HG03175 (cell line): ENCODE measurements at regions not wholly inside any gene's neighbourhood (a gene's known extent, or its start where the extent isn't known, plus 50 kb on each side); places are given as distances from the start of the nearest gene placed in this dataset.
"Not testable (repeated sequence)": the region's sequence is repeated elsewhere in the genome, so short reads cannot be mapped to it uniquely, and the experiment has no call there.

Experiments
- ATAC-seq: cut with Tn5 transposase; IDR thresholded peaks from one replicate; pipeline ENCODE4 v1.9.1; 2021; ENCODE audit warnings: mild to moderate bottlenecking, moderate library complexity; ENCODE audit not compliant: unreplicated experiment

DNA sequence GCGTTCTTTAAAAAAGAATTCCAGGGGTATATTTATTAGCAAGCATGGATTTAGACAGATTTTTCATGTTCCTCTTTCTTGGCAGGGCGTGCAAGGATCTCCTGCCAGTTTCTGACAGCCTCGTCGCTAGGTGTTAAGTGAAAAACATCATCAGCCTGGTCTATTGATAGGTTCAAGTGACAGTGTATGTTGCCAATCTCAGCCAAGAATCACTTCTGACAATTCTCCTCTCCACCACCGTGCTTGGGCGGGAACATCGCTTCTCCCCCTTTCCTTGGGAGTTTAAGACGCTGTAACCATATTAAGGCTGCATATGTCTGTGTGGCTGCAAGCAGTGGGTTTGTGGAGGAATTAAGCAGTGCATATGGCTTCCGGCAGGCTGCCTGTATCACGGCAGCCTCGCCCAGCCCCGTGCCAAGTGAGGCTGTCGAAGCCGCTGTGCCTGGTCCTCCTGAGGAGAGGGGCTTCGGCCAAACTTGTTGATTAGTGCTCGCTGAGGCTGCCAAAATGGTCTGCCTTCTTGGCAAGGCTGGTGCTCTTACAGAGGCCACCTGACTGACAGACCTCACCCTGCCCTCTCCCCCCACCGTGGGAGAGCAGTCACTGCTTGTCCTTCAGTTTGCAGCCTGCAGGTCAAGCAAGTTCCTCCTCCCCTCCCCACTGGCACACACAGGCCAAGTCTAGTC lies 132.2 kb upstream of the MPHOSPH6 start:
- ATAC-seq, result no peak

- ATAC-seq, result no peak
Observed at GRCh38 chr16:82301146-82301755, 131.2 kb upstream of the MPHOSPH6 start.

DNA sequence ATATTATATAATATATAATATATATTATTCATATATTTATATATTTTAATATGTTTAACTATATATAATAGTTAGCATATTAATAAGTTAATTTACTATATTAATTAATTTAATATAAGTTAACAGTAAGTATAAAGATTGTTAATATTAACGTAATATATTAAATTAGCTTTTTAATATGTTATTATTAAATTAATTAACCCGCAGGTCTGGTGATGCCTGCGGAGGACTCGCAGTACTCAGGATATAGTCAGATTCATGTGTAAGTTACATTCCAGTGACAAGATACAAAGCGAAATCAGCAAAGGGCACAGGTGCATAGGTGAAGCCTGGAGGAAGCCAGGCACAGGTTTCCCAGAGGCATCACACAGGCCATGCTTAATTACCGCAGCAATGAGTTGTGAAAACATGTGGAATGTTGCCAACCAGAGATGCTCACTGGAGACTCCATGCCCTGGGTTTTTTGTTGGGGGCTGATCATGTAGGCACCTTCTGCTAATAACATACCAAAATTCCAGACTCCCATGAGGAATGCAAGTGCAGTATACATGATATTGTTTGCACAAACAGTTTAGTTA lies 130.4 kb upstream of the MPHOSPH6 start:
- no peak for ATAC-seq

DNA sequence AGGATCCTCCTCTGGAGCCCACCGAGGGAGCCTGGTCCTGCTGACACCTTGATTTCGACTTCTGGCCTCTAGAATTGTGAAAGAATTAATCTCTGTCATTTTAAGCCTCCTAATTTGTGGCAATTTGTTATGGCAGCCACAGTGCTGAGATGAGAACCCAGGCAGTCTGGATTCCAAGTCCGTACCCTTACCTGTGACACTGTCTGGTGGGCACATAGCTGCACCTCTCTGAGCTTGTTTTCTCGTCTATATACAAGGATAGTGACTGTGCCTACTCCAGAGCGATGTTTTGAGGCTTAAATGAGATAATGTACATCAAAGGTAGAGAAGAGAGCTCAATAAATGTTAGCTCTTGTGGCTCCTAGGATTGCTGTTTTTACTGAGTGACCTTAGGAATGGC lies 128.4 kb upstream of the MPHOSPH6 start:
- no peak for ATAC-seq

DNA sequence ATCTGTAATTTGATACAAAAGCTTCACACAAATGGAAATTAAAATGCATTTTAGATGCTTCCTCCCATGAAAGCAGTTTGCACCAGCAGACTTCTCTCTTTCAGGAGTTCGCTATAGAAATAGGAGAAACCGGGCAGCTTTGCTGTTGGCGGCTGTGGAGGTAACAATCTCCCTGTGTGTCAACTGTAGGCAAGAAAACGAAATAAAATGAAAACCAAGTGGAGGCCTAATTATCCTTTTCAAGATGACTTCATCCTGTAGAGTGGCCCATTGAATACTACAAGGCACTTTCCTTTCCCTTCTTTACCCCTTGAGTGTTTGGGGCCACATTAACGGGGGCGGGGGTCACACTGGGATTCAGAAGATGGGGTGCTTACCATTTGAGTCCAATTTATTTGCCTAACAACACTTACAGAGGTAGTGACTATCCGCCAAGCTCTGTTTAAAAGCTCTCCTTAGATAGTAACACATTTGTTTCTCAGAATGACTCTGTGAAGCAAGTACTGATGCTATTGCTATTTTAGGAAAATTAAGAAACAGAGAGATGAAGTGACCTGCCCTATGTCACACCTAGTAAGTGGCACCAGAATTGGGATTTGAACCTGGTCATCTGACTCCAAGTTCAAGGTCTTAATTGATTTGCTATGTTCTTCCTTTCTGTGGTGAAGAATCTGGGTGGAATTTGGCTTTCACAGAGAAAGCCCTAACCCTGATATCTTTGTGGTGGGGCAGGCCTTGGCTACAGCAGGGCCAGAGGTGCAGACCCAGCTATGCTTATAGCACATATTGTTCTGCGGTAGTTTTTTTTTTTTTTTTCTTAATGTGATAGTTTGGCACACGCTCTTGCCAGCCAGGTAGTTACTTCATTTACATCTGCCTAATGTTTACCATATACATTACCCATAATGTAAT lies 125.5 kb upstream of the MPHOSPH6 start:
- ATAC-seq, result no peak

GRCh38 chr16:82293671-82294070 lies 123.6 kb upstream of the MPHOSPH6 start:
- ATAC-seq, result no peak

DNA sequence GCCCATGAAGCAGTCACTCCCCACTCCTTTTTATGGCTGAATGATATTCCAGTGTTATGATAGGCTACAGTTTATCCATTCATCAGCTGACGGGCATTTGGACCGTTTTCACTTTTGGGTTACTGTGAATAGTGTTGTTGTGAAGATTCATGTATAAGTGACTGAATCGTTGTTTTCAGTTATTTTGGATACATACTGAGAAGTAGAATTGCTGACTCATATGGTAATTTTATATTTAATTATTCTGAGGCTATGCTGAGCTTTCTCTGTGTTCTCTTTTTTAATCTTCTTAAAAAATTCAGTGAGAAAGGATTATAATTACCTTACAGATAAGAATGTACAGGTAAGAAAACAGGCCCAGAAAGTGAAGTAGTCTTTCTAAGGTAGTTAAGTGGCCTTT lies 117.9 kb upstream of the MPHOSPH6 start:
- ATAC-seq, result no peak

- no peak for ATAC-seq
Observed at GRCh38 chr16:82282662-82283061, 112.6 kb upstream of the MPHOSPH6 start.

DNA sequence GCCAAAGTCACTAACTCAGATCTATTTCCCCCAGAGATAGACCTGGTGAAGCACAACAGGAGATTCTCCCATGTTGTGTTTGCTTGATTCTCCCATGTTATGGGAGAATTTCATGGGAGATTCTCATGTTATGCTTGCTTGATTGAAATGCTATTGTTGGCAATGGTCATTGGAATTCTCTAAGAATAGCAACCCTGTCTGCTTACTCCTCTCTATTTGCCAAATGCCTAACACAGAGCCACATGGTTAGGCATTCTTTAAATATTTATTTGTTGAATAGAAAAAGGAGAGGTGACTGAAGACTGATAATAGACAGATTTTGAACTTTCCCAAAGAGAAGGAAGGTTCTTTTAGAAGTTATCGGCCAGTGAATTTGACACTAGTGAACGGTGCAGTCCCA lies 111.5 kb upstream of the MPHOSPH6 start:
- ATAC-seq, result no peak

GRCh38 chr16:82280867-82281266 lies 110.8 kb upstream of the MPHOSPH6 start:
- ATAC-seq, result no peak

DNA sequence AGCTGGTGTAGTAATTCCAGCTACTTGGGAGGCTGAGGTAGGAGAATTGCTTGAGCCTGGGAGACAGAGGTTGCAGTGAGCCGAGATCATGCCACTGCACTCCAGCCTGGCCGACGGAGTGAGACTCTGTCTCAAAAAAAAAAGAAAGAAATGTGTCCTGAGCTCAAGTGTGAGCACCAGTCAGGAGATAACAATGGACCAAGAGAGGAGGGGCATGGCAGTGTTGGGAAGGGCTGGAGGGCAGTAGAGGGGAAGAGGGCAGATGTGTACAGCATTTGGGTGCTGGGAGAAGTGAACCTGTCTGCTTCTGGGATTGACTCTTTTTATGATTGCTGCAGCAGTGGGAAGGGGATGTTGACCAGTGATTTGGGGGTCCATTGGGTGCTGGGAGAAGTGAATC lies 105.3 kb upstream of the MPHOSPH6 start:
- not testable (repeated sequence) for ATAC-seq

DNA sequence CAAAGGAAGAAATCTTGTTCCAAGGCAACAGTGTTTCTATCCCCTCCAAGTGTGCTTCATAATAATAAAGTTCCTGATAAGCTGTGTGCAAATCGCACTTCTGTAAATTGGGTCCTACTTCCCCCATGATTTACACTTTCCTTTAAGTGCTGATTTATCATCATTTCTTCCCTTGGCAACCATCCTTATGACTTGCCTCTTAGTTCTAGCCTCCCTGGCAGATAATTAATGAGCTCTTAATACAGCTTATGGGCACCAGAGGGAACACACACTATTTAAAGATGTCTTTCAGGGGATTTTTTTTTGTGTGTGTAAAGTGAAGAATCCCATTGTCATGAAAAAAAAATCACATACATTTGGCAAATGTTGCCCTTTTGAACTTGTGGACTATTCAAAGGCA lies 101.6 kb upstream of the MPHOSPH6 start:
- ATAC-seq, result no peak

DNA sequence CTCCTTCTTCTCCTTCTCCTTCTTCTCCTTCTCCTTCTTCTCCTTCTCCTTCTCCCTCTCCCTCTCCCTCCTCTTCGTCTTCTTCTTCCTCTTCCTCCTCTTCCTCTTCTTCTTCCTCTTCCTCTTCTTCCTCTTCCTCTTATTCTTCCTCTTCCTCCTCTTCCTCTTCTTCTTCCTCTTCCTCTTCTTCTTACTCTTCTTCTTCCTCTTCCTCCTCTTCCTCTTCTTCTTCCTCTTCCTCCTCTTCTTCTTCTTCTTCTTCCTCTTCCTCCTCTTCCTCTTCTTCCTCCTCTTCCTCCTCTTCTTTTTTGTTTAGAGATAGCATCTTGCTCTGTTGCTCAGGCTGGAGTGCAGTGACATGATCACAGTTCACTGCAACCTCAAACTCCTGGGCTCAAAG lies 97.7 kb upstream of the MPHOSPH6 start:
- not testable (repeated sequence) for ATAC-seq

- no peak for ATAC-seq
Observed at GRCh38 chr16:82265809-82266208, 95.8 kb upstream of the MPHOSPH6 start.

DNA sequence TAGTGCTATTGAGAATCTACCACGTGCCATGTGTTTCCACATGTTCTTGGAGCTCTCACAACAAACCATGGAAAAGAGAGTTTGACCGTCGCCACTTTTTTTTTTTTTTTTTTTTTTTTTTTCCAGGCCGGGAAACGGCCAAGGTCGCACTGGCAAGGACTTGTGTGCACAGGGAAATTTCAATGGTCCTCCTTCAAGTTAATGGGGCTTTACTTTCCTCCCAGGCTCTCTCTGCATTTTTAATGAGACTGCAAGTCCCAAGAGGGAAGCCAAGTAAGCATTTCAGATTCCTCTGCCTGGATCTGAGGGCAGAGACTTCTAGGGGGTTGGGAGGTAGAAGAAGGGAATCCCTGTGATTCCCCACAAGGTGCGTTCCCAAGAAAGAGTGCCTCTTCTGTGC lies 94.7 kb upstream of the MPHOSPH6 start:
- no peak for ATAC-seq

DNA sequence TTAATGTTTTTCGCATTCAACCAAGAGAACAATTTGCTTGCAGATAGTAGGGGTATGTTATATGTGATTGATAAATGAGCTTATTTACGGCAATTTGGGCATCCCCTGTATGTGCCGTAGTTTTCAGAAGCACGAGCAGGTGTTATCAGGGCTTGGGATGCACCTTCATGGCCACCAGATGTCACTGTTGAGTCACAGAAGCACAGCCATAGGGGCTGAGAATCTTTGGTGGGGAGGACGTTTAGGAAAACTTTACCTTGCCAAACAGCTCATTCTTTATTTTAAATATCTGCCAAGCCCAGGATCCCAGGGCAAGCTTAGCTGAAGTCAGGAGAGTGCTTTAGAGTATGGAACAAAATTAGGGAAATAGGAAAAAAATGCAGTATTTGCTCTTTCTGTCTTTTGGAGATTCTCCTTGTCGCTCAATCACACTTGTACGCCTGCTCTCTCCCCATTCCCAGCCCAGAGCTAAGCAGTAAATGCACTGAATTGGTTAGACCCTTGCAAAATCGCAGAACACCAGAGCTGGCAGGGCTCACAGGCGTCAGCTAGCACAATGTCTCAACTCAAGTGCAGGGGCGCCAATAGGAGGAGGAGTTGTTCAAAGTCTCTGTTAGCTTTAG lies 93.6 kb upstream of the MPHOSPH6 start:
- ATAC-seq, result peak; percentile 63

DNA sequence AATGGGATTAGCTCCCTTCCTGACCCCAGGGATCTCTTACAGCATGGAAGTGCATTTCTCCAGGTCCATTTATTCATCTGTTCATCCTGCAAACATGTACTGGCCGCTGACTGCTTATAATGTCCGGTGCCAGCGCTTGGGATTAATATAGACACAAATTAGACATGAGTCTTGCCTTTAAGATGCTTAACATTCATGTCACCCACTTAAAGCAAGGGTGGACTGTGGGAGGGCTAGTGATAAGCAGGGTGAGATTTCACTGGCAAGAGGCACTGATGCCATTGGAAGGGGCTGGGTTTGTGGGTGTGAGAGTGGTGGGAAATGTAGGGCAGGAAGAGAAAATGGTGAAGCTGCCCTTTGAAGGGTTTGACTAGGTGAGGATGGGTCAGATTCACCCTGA lies 92.2 kb upstream of the MPHOSPH6 start:
- no peak for ATAC-seq

DNA sequence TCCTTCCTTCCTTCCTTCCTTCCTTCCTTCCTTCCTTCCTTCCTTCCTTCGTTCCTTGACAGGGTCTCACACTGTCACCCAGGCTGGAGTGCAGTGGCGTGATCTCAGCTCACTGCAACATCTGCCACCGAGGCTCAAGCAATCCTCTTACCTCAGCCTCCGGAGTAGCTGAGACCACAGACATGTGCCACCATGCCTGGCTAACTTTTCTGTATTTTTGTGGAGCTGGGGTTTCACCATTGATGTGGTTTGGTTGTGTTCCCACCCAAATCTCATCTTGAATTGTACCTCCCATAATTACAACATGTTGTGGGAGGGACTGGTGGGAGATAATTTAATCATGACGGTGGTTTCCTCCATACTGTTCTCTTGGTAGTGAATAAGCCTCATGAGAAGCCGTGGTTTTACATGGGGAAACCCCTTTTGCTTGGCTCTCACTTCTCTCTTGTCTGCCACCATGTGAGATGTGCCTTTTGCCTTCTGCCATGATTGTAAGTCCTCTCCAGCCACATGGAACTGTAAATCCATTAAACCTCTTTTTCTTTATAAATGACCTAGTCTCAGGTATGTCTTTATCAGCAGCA lies 90.3 kb upstream of the MPHOSPH6 start:
- no peak for ATAC-seq

GRCh38 chr16:82259731-82260130 lies 89.7 kb upstream of the MPHOSPH6 start:
- ATAC-seq, result no peak

DNA sequence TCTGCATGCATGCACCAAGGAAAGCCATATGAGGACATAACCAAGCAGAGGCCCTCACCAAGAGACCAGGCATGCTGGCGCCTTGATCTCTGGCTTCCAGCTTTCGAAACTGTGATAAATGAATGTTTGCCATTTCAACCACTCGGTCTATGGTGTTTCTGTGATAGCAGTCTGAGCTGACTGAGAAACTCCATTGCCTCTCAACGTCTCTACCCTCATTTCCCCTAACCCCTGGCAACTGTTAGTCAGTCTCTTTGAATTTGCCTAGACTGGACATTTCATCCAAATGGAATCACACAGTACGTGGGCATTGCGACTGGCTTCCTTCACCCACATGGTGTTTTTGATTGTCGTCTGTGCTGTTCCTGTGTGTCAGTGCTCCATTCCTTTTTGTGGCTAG lies 88.0 kb upstream of the MPHOSPH6 start:
- no peak for ATAC-seq

DNA sequence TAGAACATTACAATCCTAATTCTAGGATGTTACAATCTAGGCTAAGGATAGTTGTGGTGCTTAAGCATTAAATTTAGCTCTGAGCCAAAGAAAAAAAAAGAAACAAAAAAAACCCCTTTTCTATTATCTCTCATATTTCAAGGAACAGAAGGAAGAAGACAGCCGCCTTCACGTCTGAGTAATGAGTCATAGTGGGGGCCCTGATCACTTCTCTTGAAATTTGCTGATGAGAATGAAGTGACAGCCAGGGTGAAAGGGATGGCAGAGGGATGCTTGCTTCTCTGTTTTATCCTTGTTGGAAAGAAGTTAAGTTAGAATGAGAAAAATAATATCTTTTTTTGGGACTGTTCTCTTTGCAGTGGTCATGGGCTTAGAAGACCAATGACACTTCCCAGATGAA lies 82.6 kb upstream of the MPHOSPH6 start:
- no peak for ATAC-seq
